ENCODE measurements at regions not wholly inside any gene's neighbourhood (a gene's known extent, or its start where the extent isn't known, plus 50 kb on each side); places are given as distances from the start of the nearest gene placed in this dataset.

DNA sequence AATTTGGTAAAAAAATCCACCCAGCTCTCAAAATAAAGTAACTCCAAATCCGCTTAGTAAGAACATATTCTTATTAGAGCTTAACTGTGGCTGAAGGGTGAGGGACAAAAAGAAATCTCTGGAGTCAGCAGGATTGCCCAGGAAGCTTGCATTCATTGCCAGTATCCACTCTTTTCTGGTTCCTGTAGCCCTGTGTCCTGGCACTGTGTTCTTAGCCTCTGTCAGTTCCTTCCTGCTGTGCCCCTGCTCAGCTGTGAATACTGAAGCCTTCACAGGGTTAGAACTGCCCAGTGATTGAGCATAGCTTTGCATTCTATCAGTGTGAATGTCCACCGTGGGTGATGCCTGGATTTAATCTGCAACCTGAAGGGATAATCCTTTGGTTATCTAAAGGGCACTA is 266.9 kb upstream of the PELI2 start:
- TF ChIP-seq CTCF (IDR thresholded peaks at IDR 0.05) (no peak), EZH2 (IDR thresholded peaks at IDR 0.05; ENCODE audit: borderline replicate concordance, insufficient read depth, low read depth, low read length, poor library complexity, severe bottlenecking) (no peak)

All from B cell (primary cell).